Body of pancreas (tissue), 4 donors: ENCODE measurements at regions not wholly inside any gene's neighbourhood (a gene's known extent, or its start where the extent isn't known, plus 50 kb on each side); places are given as distances from the start of the nearest gene placed in this dataset.

Source experiments
- ATAC-seq: fragments of 150-250 bp; one replicate; pipeline ENCODE4 v1.9.1; 2016
- DNase-seq, 4 donors: peaks; one replicate each; pipeline ENCODE4 v3.0.0-alpha.2; 2019
- H3K27ac ChIP-seq, 4 donors: fragments of 200-600 bp; sonication (generic); 1 replicate in 3 of 4; 2 replicates in 1 of 4; pipeline versions ENCODE4 v1.5.1 to v1.6.1; 2016 to 2019; ENCODE audit warnings: mild to moderate bottlenecking in 1 of 4, mixed read lengths in 1 of 4, moderate library complexity in 1 of 4
- H3K27me3 ChIP-seq, 2 donors: fragments of 200-600 bp; sonication (generic); one replicate each; pipeline ENCODE4 v1.6.0; 2016; ENCODE audit warnings: mild to moderate bottlenecking in 1 of 2
- H3K36me3 ChIP-seq, 2 donors: fragments of 200-600 bp; sonication (generic); replicated peaks in 1 of 2; 2 replicates each; pipeline ENCODE4 v1.5.1; 2016; ENCODE audit warnings: low read depth in 2 of 2; ENCODE audit not compliant: insufficient read depth in 1 of 2
- H3K4me1 ChIP-seq: fragments of 200-600 bp; sonication (generic); one replicate; pipeline ENCODE4 v1.6.0; 2016
- H3K4me3 ChIP-seq, 2 donors: fragments of 200-600 bp; sonication (generic); 1 replicate in 1 of 2; 2 replicates in 1 of 2; pipeline ENCODE4 v1.5.1; 2016 to 2019
- H3K9me3 ChIP-seq, 3 donors: fragments of 200-600 bp; sonication (generic); 1 replicate in 2 of 3; 2 replicates in 1 of 3; pipeline ENCODE4 v1.5.1; 2016
- CTCF ChIP-seq, 7 experiments: fragments of 450-650 bp in 4 of 7; fragments of 200-600 bp in 3 of 7; sonication (generic) in 3 of 7; IDR thresholded peaks; one replicate each; pipeline ENCODE4 v1.5.1; 2016 to 2019; ENCODE audit warnings: antibody characterized with exemption in 7 of 7
- POLR2A ChIP-seq, 3 donors: fragments of 450-650 bp; IDR thresholded peaks; one replicate each; pipeline ENCODE4 v1.6.1; 2016; ENCODE audit warnings: antibody characterized with exemption in 3 of 3, mild to moderate bottlenecking in 2 of 3
- WGBS, 2 donors: methylation state at CpG; one replicate each; pipeline ENCODE4 v1.1.5; 2017; 5-methylcytosine and 5-hydroxymethylcytosine counted together
- intact Hi-C: fragments of 100-400 bp; cut with DNase I; formaldehyde crosslinking; loops from one replicate; pipeline ENCODE4 v1.15.1; 2023

DNA sequence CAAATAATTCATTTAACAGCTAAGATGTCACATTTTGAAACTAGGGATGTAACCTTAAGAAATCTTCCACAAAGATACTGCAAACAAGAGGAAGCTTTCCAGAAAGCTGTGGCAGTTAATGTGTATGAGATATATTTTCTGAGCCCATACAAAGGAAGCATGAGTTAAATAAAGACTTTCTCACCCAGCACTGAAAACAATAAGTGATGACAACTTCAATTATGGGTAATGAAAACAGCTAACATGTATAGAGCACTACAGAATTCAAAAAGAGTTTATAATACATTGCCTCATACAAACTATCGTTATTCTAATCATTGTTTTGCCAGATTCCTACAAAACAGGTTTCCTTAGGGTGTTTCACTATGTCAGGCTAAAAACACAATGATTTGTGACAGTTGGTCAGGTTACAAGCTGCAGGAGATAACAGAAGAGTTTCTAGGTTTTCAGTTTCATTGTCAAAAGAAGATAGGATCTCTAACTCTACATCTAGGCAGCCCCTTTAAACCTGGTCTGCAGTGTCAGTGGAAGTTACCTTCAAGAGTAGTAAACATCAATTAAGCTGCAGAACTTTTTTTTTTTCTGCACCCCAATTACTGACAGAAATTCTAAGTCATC lies 618.1 kb upstream of the ADGRL3 start:
- Histone ChIP-seq H3K4me3 (no peak overlapping the region), H3K4me1 (no peaks in the 10 kb centered on the region), H3K9me3 (no peaks in the 10 kb centered on the region), H3K27me3 (no peaks in the 10 kb centered on the region), H3K36me3 (no peaks in the 10 kb centered on the region), H3K27ac (no peak overlapping the region)
- WGBS, 2 donors, result 16 to 24% methylated on average over 1 of the region's 1 CpG
- ATAC-seq (no peak), DNase-seq (no peak)
- intact Hi-C loops, result no loop called here
- no peak for TF ChIP-seq POLR2A (IDR thresholded peaks at IDR 0.05)
- no peak for TF ChIP-seq CTCF (IDR thresholded peaks at IDR 0.05)

- no peaks in the 10 kb centered on the region for H3K27me3 ChIP-seq
- ATAC-seq, result no peak
Measured at GRCh38 chr4:60588556-60588955, 611.6 kb upstream of the ADGRL3 start.

DNA sequence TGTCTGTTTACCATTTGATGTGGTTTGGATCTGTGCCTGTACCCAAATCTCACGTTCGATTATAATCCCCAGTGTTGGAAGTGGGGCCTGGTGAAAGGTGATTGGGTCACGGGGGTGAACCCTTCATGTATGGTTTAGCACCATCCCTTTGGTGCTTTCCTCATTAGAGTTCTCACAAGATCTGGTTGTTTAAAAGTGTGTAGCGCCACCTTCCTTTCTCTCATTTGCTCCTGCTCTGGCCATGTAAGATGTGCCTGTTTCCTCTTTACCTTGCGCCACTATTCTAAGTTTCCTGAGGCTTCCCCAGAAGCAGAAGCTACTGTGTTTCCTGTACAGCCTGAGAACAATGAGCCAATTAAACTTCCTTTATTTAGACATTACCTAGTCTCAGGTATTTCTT lies 610.7 kb upstream of the ADGRL3 start:
- no peaks in the 10 kb centered on the region for H3K36me3 ChIP-seq
- no peak overlapping the region for H3K27ac ChIP-seq
- H3K4me1 ChIP-seq, result no peaks in the 10 kb centered on the region
- TF ChIP-seq CTCF (IDR thresholded peaks at IDR 0.05) (no peak), POLR2A (IDR thresholded peaks at IDR 0.05) (no peak)
- no peaks in the 10 kb centered on the region for H3K27me3 ChIP-seq
- H3K4me3 ChIP-seq, result no peak overlapping the region
- WGBS, 2 donors, result 59% methylated on average over 5 of the region's 5 CpGs
- intact Hi-C loops, result no loop called here
- no peak for DNase-seq
- no peak for ATAC-seq
- no peaks in the 10 kb centered on the region for H3K9me3 ChIP-seq

More at GRCh38 chr4:60588556-60588955, 611.6 kb upstream of the ADGRL3 start:
- Histone ChIP-seq H3K27ac (no peak overlapping the region), H3K36me3 (no peaks in the 10 kb centered on the region), H3K9me3 (no peaks in the 10 kb centered on the region), H3K4me3 (no peak overlapping the region), H3K4me1 (no peaks in the 10 kb centered on the region)
- WGBS, 2 donors, result 54 to 63% methylated on average over 1 of the region's 1 CpG
- DNase-seq, result no peak
- TF ChIP-seq CTCF (IDR thresholded peaks at IDR 0.05), result no peak
- TF ChIP-seq POLR2A (IDR thresholded peaks at IDR 0.05), result no peak
- intact Hi-C loops, result no loop called here

- TF ChIP-seq CTCF (IDR thresholded peaks at IDR 0.05), result no peak
- TF ChIP-seq POLR2A (IDR thresholded peaks at IDR 0.05), result no peak
- Histone ChIP-seq H3K27me3 (no peaks in the 10 kb centered on the region), H3K27ac (no peak overlapping the region), H3K9me3 (no peaks in the 10 kb centered on the region), H3K36me3 (no peaks in the 10 kb centered on the region), H3K4me1 (no peaks in the 10 kb centered on the region), H3K4me3 (no peak overlapping the region)
- no peak for DNase-seq
- no peak for ATAC-seq
- intact Hi-C loops, result no loop called here
Measured at GRCh38 chr4:60590116-60590515, 610.0 kb upstream of the ADGRL3 start.

DNA sequence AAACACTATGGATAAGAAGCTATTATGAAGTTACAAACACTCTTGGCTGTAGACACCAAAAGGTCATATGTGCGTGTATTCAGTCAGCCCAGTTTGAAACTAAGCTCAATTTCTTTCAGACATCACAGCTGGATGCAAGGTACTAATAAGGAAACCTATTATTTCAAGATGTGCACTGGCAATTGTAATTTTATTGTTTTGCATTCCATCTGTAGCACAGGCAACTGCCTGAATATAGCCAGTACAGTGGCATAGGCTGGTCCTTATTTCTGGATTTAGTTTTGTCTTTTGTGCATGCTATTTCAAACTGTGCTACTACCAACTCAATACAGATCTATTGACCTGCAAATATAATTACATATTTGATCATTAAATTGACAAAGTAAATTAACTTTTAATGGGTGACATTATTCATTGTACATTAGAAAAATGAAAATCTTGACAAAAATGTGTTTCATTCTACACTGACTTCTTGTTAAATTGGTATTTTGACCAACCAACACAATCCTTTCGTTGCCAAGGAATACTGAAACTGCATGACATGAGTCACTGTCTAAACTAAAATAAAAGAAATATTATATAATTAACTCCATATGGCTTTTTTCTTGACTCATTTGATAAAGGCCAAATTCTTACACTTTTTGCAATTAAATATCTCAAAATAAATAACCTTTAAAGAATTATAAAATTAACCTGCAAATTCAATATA lies 594.3 kb upstream of the ADGRL3 start:
- intact Hi-C loops, result no loop called here
- DNase-seq (no peak), ATAC-seq (no peak)
- no peaks in the 10 kb centered on the region for H3K4me1 ChIP-seq
- no peaks in the 10 kb centered on the region for H3K9me3 ChIP-seq
- WGBS, 2 donors, result 48 to 51% methylated on average over 2 of the region's 2 CpGs
- no peaks in the 10 kb centered on the region for H3K36me3 ChIP-seq
- no peaks in the 10 kb centered on the region for H3K27me3 ChIP-seq
- TF ChIP-seq POLR2A (IDR thresholded peaks at IDR 0.05) (no peak), CTCF (IDR thresholded peaks at IDR 0.05) (no peak)
- no peak overlapping the region for H3K27ac ChIP-seq
- H3K4me3 ChIP-seq, result no peak overlapping the region
